Panc1 (cell line): ENCODE measurements at regions not wholly inside any gene's neighbourhood (a gene's known extent, or its start where the extent isn't known, plus 50 kb on each side); places are given as distances from the start of the nearest gene placed in this dataset.

Experiments used
- ATAC-seq: fragments of 200-7000 bp; cut with Tn5 transposase; 2 replicates; pipeline ENCODE4 v1.9.1; 2020; ENCODE audit warnings: mild to moderate bottlenecking, moderate library complexity
- BruUV-seq: library from RNA; stranded (reverse); fragments of 400-500 nt; replicated peaks from 2 replicates; lab custom pipeline; 2021; lab: Mats Ljungman, UMichigan
- CTCF ChIA-PET: fragments of 300-600 bp; sonication (Branson Sonifier 250); formaldehyde crosslinking; loops from one replicate; lab custom pipeline; 2022; ENCODE audit warnings: antibody characterized with exemption; lab: Charles Lee
- POLR2A ChIA-PET: fragments of 300-600 bp; sonication (Branson Sonifier 250); formaldehyde crosslinking; loops from one replicate; lab custom pipeline; 2022; ENCODE audit warnings: antibody characterized with exemption; lab: Charles Lee
- DNase-seq: peaks from one replicate; pipeline ENCODE4 v3.0.0-alpha.2; 2010; ENCODE audit warnings: low read depth, low spot score
- H3K27ac ChIP-seq: 2 replicates; pipeline ENCODE4 v1.5.1; 2011; ENCODE audit warnings: mild to moderate bottlenecking, low read length, inconsistent platforms
- H3K27me3 ChIP-seq: fragments of 200-500 bp; sonication (Bioruptor generic); 2 replicates; pipeline ENCODE4 v1.6.0; 2014; ENCODE audit warnings: low read length, inconsistent platforms; ENCODE audit not compliant: control insufficient read depth, insufficient read depth
- H3K36me3 ChIP-seq: fragments of 200-500 bp; sonication (Bioruptor generic); 2 replicates; pipeline ENCODE4 v1.5.1; 2014; ENCODE audit warnings: inconsistent platforms, mild to moderate bottlenecking, low read length, moderate library complexity; ENCODE audit not compliant: control insufficient read depth, insufficient read depth
- H3K4me1 ChIP-seq: 2 replicates; pipeline ENCODE4 v1.5.1; 2011; ENCODE audit warnings: inconsistent platforms, mild to moderate bottlenecking, low read length, moderate library complexity; ENCODE audit not compliant: control insufficient read depth, insufficient read depth
- H3K4me3 ChIP-seq, 2 experiments: 2 replicates each; pipeline ENCODE4 v1.5.1; 2011 to 2012; ENCODE audit warnings: low read depth in 2 of 2, low read length in 2 of 2, mild to moderate bottlenecking in 2 of 2, inconsistent platforms in 1 of 2, moderate library complexity in 1 of 2
- H3K9me3 ChIP-seq: fragments of 200-500 bp; sonication (Bioruptor generic); 2 replicates; pipeline ENCODE4 v1.5.1; 2014; ENCODE audit warnings: low read depth, mild to moderate bottlenecking, inconsistent platforms, low read length, moderate library complexity; ENCODE audit not compliant: control insufficient read depth, insufficient read depth
- POLR2AphosphoS5 ChIP-seq: IDR thresholded peaks from 2 replicates; pipeline ENCODE4 v1.6.1; 2012; ENCODE audit warnings: mild to moderate bottlenecking, low read depth, low read length, moderate library complexity
- SIN3A ChIP-seq: IDR thresholded peaks from 2 replicates; pipeline ENCODE4 v1.6.1; 2012; ENCODE audit warnings: low read depth, mild to moderate bottlenecking, low read length, moderate library complexity, borderline replicate concordance; ENCODE audit not compliant: insufficient read depth
- TCF7L2 ChIP-seq: IDR thresholded peaks from 2 replicates; pipeline ENCODE4 v1.6.1; 2011; ENCODE audit warnings: mild to moderate bottlenecking, low read depth, low read length, inconsistent platforms
- in situ Hi-C: cut with HindIII; loops from 2 replicates; pipeline ENCODE4 v1.10.0; 2016; ENCODE audit warnings: low sequenced_read_pairs, low pct_unique_long_range_greater_than_20kb
- intact Hi-C: fragments of 100-400 bp; cut with micrococcal nuclease; formaldehyde crosslinking; loops from one replicate; pipeline ENCODE4 v1.10.0; 2022; ENCODE audit not compliant: unreplicated experiment
- TF ChIP-seq, protein P1 (sequence below), 2 experiments: IDR thresholded peaks; 2 replicates each; pipeline ENCODE4 v1.6.1; 2011 to 2012; ENCODE audit warnings: low read depth in 2 of 2, control low read depth in 1 of 2, low read length in 1 of 2, mild to moderate bottlenecking in 1 of 2, moderate library complexity in 1 of 2; ENCODE audit not compliant: insufficient read depth in 1 of 2
- TF ChIP-seq, protein P2 (sequence below): fragments of 450-650 bp; IDR thresholded peaks from 2 replicates; pipeline ENCODE4 v1.5.1; 2017; ENCODE audit warnings: mild to moderate bottlenecking

DNA sequence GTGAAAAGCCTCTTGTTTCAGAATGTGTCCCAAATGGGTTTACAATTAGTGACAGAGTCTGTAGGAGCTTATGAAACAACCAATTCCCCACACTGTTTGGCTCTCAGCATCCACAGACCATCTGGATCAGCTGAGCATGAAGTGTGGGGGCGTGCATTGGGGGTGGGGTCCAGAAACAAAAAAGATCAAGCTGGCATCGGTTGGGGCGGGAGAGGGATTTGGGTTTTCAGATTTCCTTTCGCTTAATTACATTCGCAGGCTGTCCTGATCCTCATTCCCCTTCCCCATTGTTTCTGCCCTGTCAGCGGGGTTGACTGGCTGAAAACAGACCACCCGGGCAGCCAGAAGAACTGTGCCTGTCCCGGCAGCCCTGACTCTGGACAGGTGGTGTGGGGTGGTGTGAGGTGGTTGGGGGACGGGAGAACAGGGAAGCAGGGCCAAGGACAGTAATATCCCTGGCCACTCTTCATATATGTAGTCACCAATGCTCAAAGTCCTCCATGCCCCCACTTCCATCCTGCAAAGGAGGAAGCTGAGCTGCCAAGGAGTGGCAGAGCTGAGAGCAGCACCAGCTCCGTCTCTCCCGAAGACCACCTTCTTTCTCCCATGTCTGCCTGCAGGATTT is 92.0 kb downstream of the IER5 start:
- ChIA-PET POLR2A (no interaction called here), CTCF (no interaction called here)
- no TSS peak for BruUV-seq
- in situ Hi-C loops, result no loop called here
- Histone ChIP-seq H3K27ac (no peak overlapping the region), H3K27me3 (peaks cover 9% of the 10 kb centered on the region), H3K9me3 (no peaks in the 10 kb centered on the region), H3K4me3 (no peak overlapping the region), H3K36me3 (no peaks in the 10 kb centered on the region), H3K4me1 (no peaks in the 10 kb centered on the region)
- DNase-seq, result no peak
- TF ChIP-seq, protein P1, sequence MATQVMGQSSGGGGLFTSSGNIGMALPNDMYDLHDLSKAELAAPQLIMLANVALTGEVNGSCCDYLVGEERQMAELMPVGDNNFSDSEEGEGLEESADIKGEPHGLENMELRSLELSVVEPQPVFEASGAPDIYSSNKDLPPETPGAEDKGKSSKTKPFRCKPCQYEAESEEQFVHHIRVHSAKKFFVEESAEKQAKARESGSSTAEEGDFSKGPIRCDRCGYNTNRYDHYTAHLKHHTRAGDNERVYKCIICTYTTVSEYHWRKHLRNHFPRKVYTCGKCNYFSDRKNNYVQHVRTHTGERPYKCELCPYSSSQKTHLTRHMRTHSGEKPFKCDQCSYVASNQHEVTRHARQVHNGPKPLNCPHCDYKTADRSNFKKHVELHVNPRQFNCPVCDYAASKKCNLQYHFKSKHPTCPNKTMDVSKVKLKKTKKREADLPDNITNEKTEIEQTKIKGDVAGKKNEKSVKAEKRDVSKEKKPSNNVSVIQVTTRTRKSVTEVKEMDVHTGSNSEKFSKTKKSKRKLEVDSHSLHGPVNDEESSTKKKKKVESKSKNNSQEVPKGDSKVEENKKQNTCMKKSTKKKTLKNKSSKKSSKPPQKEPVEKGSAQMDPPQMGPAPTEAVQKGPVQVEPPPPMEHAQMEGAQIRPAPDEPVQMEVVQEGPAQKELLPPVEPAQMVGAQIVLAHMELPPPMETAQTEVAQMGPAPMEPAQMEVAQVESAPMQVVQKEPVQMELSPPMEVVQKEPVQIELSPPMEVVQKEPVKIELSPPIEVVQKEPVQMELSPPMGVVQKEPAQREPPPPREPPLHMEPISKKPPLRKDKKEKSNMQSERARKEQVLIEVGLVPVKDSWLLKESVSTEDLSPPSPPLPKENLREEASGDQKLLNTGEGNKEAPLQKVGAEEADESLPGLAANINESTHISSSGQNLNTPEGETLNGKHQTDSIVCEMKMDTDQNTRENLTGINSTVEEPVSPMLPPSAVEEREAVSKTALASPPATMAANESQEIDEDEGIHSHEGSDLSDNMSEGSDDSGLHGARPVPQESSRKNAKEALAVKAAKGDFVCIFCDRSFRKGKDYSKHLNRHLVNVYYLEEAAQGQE (IDR thresholded peaks at IDR 0.05; ENCODE audit: insufficient read depth in 1 of 2, low read depth in 2 of 2, low read length in 1 of 2), result no peak
- TF ChIP-seq, protein P2, sequence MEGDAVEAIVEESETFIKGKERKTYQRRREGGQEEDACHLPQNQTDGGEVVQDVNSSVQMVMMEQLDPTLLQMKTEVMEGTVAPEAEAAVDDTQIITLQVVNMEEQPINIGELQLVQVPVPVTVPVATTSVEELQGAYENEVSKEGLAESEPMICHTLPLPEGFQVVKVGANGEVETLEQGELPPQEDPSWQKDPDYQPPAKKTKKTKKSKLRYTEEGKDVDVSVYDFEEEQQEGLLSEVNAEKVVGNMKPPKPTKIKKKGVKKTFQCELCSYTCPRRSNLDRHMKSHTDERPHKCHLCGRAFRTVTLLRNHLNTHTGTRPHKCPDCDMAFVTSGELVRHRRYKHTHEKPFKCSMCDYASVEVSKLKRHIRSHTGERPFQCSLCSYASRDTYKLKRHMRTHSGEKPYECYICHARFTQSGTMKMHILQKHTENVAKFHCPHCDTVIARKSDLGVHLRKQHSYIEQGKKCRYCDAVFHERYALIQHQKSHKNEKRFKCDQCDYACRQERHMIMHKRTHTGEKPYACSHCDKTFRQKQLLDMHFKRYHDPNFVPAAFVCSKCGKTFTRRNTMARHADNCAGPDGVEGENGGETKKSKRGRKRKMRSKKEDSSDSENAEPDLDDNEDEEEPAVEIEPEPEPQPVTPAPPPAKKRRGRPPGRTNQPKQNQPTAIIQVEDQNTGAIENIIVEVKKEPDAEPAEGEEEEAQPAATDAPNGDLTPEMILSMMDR, result no peak
- TF ChIP-seq POLR2AphosphoS5 (no peak), TCF7L2 (no peak), SIN3A (no peak)
- ATAC-seq, result no peak
- intact Hi-C loops, result no loop called here

DNA sequence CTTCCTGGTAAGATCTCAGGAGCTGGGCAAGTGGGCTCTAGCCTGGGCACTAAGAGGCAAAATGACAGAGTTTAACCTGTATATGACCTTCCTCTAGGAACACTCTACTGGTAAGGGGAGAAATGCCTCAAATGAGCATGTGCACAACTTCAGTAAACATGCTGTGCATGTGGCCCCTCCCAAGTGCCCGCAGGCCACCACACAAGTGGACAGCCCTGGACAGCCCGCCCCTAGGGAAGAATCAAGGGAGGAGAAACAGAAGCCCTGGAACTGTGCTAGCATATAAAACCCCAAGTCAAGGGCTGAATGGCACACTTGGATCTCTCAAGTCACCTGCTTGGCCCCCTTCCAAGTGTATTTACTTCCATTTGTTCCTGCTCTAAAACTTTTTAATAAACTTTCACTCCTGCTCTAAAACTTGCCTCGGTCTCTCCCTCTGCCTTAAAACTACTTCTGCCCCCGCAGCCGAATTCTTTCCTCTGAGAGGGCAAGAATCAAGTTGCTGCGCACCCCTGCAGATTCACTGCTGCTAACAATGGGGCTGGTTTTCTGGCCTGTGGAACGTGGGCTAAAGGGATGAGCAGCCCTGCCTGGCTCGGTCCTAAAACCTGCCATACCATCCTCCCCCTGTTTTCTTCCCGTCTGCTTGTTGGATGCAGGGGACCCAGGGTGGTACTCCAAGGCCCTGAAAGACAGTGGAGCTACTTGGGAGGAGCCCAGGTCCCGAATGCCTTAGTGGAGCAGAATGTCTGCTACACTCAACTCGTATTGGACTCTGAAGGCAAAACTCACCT is 93.5 kb downstream of the IER5 start:
- peaks cover 9% of the 10 kb centered on the region for H3K27me3 ChIP-seq
- H3K36me3 ChIP-seq, result no peaks in the 10 kb centered on the region
- H3K27ac ChIP-seq, result no peak overlapping the region
- ATAC-seq, result no peak
- CTCF ChIA-PET, result interaction anchor here (0.7 kb wide), 1 partner anchor 546 kb away, joined by 12 read pairs; no protein-coding TSS in a partner anchor
- no peak for DNase-seq
- intact Hi-C loops, result no loop called here
- no peaks in the 10 kb centered on the region for H3K9me3 ChIP-seq
- in situ Hi-C loops, result no loop called here
- no peaks in the 10 kb centered on the region for H3K4me1 ChIP-seq
- TF ChIP-seq, protein P2, result no peak
- TF ChIP-seq, protein P1 (IDR thresholded peaks at IDR 0.05; ENCODE audit: insufficient read depth in 1 of 2, low read depth in 2 of 2, low read length in 1 of 2), result no peak
- TF ChIP-seq POLR2AphosphoS5 (no peak), SIN3A (no peak), TCF7L2 (no peak)
- BruUV-seq, result no TSS peak
- POLR2A ChIA-PET, result no interaction called here
- H3K4me3 ChIP-seq, result no peak overlapping the region
